ENCODE measurements at regions not wholly inside any gene's neighbourhood (a gene's known extent, or its start where the extent isn't known, plus 50 kb on each side); places are given as distances from the start of the nearest gene placed in this dataset.

DNA sequence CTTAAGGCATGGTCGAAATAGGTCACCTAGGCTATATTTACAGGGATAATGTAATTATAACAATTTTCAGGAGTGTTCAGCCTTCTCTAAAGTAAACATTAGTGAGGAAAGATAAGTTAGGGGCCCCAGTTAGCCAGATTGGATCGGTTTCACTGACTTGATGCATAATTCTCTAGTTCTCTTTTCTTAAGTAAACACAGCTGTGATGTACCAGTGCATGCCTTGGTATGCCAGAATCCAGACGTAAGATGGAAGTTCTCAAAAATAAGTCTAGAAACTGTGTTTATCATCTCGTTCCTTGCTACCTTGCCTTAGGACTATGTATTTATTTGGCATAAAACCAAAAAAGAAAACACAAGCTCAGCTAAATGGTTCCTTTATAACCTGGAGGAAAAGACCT is 442.2 kb upstream of the CLINT1 start:
- DNase-seq (ENCODE audit: low spot score) = no peak

DNA sequence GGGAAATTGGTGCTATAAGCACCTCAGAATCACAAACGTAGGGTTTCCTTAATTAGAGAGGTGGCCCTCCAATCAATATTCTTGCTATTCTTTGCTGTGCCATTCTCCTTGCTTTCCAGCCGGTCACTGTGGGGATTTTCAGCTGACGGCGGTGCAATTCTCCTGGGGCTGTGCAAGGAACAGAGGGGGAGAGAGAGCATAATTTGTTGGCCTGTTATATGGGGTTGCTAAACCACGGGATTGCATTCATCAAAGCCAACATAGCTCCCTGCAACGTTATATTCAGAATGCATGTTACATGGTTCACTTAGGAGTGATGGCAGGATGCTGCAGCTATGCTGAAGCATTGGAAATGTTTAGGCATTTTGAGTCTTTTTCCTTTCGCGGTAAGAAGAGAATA is 441.3 kb upstream of the CLINT1 start:
- no peak for DNase-seq (ENCODE audit: low spot score)

DNA sequence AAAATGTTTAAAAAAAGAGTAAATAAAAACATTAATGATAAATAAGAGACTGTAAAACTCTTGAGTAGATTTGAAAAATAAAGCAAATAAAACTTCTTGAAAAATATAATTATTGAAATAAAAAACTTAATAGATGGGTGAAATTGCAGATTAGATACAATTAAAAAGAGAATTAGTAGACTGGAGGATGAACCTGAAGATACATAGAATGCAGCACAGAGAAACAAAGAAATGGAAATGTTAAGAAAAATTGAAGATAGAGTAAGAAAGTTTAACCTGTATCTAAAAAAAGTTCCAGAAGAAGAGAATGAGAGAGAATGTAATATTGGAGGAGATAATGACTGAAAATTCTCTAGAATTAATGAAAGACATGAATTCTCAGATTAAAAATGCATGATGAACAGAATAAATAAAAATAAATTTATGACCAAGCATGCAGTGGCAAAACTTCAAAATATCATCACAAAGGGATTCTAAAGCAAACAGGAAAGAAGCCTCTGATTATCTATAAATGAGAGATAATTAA is 438.1 kb upstream of the CLINT1 start:
- DNase-seq (ENCODE audit: low spot score) = no peak

DNA sequence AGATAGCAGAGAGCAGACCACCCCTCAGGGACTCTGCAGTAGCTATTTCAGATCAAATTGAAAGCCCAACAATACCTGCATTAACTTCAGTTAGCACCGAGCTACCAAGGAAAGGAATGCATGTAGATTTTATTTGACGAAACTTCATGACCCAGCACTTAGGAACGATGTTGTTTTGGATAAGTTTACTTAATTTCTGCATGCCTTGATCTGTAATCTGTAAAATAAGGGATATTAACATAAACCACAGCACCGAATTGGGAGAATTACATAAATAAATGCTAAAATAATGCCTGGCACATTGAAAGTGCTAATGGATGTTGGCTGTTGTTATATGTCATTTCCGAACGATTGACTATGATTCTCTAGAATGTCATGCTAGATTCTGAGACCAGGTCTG is 435.8 kb upstream of the CLINT1 start:
- DNase-seq (ENCODE audit: low spot score) = no peak

DNA sequence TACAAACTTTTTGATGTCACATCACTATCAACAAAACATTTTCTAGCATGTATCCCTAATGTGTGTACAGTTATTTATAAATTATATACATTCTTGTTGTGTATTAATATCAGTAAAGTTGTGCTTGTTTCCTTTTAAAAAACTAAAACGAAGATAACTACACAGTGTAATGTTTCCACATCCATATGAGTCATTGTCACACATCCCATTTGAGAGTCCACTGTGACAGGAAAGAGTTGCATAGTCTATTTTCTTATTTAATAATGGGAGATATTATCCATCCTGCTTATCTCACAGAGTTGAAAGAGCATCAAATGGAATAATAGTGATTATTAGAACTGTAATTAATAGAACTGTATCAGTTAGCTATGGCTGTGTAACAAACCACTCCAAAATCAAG is 434.0 kb upstream of the CLINT1 start:
- no peak for DNase-seq (ENCODE audit: low spot score)

DNA sequence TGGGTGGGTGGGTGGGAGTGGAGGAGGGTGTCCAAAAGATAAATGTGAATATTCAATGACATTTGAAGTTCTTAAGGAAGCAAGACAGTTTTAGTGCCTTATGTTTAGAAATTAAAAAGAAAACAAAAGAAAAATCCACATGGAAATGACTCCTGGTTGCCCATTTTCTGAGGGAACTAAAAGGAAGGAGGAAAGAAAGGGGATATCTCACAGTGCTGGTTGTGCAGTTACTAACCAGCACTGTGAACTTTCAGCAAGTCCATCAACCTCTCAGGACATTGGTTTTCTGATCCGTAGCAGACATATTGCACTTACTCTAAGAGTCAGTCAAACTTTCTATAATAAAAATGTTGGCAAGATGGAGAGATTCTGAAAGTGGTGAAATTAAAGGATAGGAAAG is 431.0 kb upstream of the CLINT1 start:
- no peak for DNase-seq (ENCODE audit: low spot score)

DNA sequence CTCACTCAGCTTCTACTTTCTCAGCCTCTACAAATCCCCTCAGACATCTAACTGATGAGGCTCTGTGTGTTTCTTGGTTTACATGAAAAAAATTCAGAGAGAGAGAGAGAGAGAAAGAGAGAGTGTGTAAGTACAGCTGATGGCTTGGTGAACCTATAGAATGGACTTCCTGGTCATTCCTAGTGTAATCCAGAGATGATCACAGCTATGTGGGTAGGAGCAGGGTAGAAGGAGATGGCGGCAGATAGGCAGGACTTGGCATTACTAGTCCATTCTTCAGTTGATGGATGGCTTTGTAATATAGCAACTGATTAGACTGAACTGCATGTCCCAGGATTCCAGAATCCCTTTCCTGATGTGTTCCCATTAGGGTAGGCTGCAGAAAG is 429.3 kb upstream of the CLINT1 start:
- DNase-seq (ENCODE audit: low spot score) = no peak

DNA sequence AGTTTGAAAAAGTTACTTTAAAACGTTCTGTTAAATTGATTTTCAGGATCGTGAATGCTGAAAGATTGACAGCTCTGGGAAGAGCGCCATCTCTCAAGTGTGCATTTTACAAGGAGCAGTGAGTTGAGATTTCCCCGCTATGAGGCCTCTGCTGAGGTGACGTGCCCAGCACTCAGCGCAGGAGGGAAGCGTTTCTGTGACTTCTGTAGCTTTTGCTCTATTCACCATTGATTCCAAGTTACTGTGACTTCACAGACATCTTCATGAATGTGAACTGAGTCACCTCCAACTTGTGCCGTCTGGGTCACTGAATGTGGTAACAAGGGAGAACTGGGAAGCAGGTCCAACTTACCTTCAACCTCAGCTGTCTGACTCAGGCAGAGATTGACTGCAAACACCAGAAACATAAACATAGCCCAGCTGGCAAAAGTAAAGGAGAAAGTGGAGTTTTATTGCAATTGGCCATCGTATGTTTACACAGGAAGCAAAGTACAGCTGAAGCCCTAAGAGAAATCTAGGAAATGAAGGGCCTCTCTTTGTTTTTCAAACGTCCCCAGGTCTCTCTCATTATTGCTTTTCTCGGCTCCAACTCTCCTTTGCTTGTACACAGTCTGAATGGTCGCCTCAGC is 428.8 kb upstream of the CLINT1 start:
- DNase-seq (ENCODE audit: low spot score) = no peak

DNA sequence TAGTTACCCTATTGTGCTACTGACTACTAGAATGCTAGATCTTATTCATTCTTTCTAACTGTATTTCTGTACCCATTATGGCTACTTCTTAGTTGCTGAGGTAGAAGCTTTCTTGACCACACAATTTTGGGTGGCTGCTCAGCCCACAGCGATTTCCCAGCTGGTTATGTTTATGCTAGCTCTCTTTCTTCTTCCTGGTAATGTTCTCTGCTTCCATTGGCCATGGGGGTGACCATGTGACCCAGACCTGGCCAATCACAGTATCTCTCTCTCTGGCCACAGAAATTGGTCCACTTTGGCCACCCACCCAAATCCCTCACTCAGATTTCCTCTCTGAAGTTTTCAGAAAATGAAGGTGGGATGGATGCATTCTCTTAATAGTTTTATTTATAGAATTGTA is 427.9 kb upstream of the CLINT1 start:
- DNase-seq (ENCODE audit: low spot score) = no peak

DNA sequence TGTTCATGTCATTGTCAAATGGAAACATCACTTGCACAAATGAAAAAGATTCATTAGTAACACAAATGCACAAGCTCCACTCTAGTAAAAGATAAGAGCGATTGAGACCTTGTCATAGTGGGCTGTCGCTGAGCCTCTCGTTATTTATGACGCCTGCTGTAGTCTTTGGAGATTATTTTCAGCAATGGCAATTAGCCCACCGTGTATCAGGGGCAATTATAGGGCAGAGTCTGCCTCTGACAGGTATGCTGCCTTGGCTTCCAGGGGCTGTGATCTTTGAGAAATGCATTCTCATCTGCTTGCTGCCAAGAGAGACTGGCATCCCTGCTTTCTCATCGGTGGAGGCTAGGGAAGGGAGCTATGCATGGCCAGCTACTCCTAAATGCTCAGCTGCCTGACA is 426.8 kb upstream of the CLINT1 start:
- no peak for DNase-seq (ENCODE audit: low spot score)

DNA sequence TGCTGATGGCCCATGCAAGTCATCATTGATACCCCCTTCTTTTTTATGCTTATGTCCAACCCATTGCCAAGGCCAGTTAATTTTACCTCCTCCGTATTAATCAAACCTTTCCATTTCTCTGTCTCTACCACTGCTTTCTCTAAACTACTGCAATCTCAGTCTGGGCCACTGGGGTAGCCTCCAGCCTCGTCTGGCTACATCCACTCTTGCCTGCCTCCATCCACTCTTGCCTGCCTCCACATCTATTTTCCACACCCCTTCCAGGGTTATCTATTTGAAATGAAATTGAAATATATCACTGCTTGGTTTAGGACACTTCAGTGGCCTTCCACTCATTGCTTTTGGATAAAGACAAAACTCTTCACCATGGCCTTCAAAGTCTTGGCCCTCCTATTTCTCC is 425.3 kb upstream of the CLINT1 start:
- no peak for DNase-seq (ENCODE audit: low spot score)

DNA sequence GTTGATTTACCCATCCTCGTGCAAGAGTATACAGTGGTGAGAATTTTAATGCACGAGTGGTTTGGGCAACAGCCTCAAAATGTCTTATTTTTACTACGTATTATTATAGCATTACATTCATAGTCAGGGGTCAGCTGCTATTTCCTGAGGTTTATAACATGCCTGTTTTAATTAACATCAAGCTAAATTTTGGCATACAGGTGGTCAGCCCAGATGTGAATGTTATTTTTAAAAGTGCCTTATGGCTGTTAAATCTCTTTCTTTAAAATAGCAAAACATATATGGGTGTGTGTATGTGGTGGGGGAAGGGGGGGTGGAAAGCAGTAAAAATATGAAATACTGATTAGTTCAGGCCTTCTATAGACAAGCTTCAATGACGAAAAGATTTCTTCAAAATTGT is 424.5 kb upstream of the CLINT1 start:
- DNase-seq (ENCODE audit: low spot score) = no peak

DNA sequence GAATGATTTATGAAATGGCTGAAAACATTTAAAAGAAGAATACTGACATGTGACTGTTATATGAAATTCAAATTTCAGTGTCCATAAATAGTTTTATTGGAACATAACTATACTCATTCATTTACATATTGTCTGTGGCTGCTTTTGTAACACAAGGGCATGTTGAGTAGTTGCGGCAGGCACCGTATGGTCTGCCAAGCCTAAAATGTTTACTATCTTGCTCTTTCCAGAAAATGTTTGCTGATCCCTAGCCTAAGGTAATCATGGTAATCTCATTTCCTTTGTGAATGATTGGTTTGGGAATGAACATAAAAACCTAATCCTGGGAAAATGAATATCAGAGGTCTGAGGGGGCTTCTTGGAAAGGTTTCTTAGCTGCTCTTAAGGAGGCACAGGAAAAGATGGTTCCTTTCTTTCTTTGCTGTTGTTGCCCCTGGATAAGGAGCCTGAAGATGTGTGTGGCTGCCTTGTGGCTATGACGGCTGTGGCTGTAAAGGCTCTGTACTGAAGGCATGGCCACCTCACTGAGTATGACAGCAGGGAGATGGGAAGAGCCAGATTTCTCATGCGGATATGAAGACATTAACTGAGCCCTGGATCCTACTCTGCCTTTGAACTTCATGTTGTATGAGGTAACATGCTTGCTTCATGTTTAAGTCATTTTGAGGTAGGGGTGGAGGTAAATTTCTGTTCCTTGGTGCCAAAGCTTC is 419.4 kb upstream of the CLINT1 start:
- no peak for DNase-seq (ENCODE audit: low spot score)

DNA sequence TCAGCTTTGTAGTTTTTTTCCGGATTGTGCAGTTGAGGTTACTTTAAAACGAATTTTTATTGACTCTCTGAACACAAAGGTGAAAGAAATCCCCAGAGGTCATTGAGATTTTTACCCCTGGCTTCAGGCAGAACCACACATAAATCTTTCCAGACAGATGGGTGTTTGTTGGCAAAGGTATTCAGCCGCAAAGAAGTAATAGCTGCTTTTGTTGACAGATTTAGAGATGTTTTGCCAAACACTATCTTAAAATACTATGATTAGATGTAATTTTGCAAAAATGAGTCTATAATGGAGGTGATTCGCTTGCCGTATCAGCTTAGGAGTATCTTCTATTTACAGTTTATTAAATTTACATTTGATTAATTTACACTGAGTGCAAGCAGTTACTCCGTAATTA is 418.3 kb upstream of the CLINT1 start:
- DNase-seq (ENCODE audit: low spot score) = no peak

DNA sequence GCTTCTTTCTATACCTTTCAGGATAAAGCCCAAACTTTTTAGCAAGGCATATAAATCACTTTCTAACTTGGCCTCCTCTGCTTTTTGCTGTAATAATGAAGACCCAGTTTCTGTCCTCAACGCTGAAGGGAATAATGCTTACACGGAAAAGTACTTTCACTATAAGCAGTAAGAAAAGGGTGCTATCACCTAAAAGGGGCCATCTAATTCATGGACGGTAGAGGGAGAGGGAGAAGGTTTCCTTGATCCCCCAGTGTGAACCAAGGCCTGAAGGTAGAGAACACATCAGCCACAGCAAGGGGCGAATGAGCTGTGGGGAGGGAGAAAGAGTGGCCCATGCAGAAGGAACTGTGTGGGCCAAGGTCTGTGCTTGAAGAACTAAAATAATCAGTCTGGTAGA is 417.7 kb upstream of the CLINT1 start:
- DNase-seq (ENCODE audit: low spot score) = no peak

DNA sequence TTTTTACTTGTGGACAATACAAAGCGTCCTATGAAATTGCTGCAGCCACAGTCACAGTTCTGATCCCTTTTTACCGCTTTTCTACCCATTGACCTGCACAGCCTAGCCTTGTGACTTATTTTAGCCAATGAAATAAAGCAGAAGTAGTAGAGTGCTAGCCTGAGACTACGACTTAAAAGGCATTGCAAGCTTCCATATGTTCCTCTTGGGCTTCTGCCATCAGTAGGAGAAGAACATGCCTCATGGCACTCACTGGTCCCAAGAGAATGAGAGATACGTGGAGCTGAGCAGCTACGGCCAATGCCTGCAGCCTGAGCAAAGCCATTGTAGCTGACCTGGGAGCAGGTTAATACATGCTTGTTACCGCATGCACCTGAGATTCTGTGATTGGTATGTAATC is 416.6 kb upstream of the CLINT1 start:
- no peak for DNase-seq (ENCODE audit: low spot score)

DNA sequence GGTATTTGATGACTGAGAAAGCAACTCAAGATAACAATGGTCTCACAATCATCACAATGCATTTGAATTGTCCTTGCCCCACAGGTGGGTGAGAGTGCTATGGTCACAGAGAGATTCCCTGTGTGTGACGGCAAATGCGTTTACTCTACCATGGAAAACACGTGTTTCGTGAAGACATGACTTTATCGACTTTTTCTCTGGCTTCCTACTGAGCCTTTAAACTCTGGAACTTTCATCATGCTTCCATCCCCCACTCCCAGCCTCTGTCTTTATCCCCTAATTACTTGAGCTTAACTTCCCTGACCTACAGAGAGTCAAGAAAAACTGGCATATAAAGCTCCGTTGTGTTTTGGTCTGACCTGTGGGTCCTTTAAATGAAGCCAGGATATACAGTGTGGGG is 414.1 kb upstream of the CLINT1 start:
- no peak for DNase-seq (ENCODE audit: low spot score)

DNA sequence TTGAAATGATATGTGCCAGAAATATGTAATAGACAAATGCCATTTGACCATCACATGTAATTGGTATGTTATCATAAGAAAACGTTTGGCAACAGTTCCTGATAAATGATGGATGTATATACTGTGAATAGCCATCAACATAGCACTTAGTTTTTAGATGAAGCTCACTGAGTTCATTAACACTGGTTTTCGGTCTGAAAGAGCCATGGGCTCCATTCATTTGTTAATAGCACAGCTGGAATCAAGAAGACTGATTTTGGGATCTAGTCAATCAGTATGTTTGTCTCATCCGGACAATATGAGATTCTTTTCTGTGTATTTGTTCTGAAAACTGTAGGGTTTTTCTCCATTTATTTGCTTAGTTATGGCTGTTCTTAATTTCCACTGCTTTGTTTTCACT is 413.5 kb upstream of the CLINT1 start:
- no peak for DNase-seq (ENCODE audit: low spot score)

DNA sequence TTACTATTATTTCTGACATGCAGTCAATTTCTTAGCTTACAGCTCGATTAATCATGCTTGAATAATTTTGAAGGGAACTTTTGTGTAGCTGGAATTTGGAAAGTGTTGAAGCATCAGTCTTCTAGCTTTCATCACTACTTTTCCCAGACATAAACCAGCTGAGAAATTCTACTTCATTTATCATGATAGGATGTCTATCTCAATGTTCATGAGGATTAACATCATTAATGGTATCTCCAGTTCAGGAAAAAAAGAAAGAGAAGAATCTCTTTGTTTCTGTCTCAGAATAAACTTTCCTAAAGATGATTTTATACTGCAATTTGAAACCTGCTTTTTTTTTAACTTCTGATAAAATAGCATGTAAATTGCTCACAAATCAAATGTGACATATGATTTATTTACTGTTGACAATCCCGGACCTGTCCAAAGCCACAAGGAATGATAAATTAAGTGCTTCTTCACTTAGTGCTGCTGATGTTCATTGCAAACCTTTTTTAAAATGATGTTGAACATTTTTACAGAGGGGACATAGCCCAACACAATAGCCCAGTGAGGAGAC is 412.1 kb upstream of the CLINT1 start:
- no peak for DNase-seq (ENCODE audit: low spot score)

DNA sequence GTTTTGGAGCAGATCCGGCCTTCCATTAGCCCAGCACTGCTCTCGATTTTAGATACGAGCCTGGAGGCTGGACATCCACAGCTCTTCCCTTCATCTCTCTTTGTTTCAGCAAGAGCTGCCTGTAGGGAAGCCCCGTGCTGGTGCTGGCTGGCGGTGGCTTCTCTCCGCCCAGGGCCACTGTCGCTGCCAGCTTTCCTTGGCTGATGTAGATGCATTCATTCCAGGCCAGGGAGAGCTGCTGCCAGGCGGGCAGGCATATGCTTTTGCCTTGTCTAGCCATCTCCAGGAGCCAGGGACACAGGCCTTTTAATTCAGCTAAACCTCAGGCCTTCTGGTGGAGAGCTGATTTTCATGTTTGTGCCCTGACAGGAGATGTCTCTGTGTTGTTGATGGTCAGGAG is 409.3 kb upstream of the CLINT1 start:
- DNase-seq (ENCODE audit: low spot score) = no peak

DNA sequence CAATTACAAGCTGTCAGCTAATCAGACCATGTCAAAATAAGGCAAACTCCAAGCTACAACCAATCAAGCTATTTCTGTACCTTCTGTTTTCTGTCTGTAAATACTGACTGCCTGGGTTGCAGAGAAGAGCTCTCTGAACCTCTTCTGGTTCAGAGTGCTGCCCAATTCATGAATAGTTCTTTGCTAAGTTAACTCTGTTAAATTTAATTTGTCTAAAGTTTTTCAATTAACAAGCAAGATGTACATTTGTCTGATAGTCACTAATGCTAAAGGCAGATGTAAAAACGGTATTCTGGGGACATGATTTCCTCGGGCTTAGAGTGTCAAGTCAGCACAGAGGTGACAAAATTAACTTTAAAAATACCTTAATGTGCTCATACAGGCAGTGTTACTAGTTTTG is 408.3 kb upstream of the CLINT1 start:
- no peak for DNase-seq (ENCODE audit: low spot score)

DNA sequence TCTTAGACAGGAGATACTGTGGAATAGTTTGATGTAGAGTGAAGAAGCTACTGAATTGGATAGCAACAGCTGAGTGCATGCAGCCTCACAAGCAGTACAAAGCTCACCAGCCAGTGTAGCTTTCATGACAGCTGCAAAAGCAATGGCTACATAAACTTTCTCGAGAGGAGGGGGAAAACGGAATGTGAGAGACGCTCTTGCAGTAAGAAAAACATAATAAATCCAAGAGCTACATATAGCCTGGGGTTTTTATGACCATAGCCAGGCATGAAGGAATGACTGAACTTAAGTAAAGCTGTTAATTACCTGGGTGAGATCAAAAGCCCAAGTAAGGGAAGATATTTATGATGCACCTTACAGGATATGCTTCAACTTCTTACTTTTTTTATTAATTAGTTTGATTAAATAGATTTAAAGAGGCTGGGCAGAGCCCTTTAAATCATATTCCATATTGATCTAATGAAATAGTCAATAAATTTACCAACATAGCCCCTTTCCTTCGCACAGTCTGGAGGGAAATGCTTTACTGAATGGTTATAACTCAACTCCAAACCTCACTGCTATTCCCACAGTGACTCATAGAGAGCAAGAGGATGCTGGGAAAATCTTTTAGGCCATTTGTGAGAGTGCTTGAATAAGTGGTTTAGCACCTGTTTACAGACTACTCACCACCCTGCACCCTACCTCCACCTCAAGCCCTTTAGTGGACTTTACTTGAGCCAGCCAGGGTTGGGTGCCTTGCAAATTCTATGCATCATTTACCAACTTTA is 407.2 kb upstream of the CLINT1 start:
- DNase-seq (ENCODE audit: low spot score) = no peak

DNA sequence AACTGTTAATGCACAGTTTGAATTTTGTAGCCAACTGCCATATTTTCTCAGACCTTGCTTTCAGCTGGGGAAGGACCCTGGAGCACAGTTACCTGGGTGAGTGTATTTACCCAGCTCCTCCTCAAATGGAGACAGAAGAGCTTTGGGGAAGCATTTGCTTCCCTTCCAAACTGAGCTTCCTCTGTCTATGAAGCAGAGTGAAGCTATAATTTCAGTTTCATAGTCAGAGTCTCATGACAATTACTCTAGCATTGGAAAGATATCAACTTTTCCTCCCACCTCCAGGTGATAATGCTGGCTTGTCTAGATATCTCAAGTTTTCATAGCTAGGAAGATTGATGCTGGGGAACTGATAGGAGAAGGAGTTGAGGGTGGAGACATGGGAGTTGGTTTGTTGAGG is 406.4 kb upstream of the CLINT1 start:
- DNase-seq (ENCODE audit: low spot score) = no peak
